Mesendoderm (in vitro differentiated cells): ENCODE measurements at regions not wholly inside any gene's neighbourhood (a gene's known extent, or its start where the extent isn't known, plus 50 kb on each side); places are given as distances from the start of the nearest gene placed in this dataset.

Source experiments
- DNase-seq: peaks from one replicate; pipeline ENCODE4 v3.0.0; 2013
- H2AK5ac ChIP-seq: 2 replicates; pipeline ENCODE4 v1.6.1; 2013; ENCODE audit warnings: low read length, inconsistent platforms
- H2BK120ac ChIP-seq: 2 replicates; pipeline ENCODE4 v1.6.1; 2013; ENCODE audit warnings: low read depth, mild to moderate bottlenecking, low read length, moderate library complexity, mixed read lengths
- H2BK15ac ChIP-seq: replicated peaks from 2 replicates; pipeline ENCODE4 v1.6.1; 2013; ENCODE audit warnings: low read depth, mild to moderate bottlenecking, moderate library complexity
- H2BK5ac ChIP-seq: 2 replicates; pipeline ENCODE4 v1.6.1; 2013; ENCODE audit warnings: low read length, inconsistent platforms
- H3K18ac ChIP-seq: 2 replicates; pipeline ENCODE4 v1.6.1; 2013; ENCODE audit warnings: mild to moderate bottlenecking, low read length, mixed read lengths
- H3K23ac ChIP-seq: one replicate; pipeline ENCODE4 v1.6.1; 2013; ENCODE audit warnings: low read length
- H3K27ac ChIP-seq: 2 replicates; pipeline ENCODE4 v1.5.1; 2013; ENCODE audit warnings: low read depth, mild to moderate bottlenecking, inconsistent platforms, low read length, moderate library complexity
- H3K27me3 ChIP-seq: 2 replicates; pipeline ENCODE4 v1.6.1; 2013; ENCODE audit warnings: low read length, control low read depth, mild to moderate bottlenecking, inconsistent platforms; ENCODE audit not compliant: insufficient read depth, poor library complexity
- H3K36me3 ChIP-seq: 2 replicates; pipeline ENCODE4 v1.6.1; 2013; ENCODE audit warnings: low read length, inconsistent platforms; ENCODE audit not compliant: control insufficient read depth, insufficient read depth
- H3K4ac ChIP-seq: one replicate; pipeline ENCODE4 v1.6.1; 2013; ENCODE audit warnings: low read depth, mild to moderate bottlenecking, low read length, moderate library complexity
- H3K4me1 ChIP-seq: 2 replicates; pipeline ENCODE4 v1.6.1; 2013; ENCODE audit warnings: low read depth, low read length, inconsistent platforms; ENCODE audit not compliant: control insufficient read depth
- H3K4me2 ChIP-seq: 2 replicates; pipeline ENCODE4 v1.6.1; 2013; ENCODE audit warnings: low read length
- H3K4me3 ChIP-seq: 2 replicates; pipeline ENCODE4 v1.5.1; 2013; ENCODE audit warnings: mild to moderate bottlenecking, low read length
- H3K56ac ChIP-seq: one replicate; pipeline ENCODE4 v1.6.1; 2013; ENCODE audit warnings: low read length
- H3K79me1 ChIP-seq: 2 replicates; pipeline ENCODE4 v1.6.1; 2013; ENCODE audit warnings: low read length, inconsistent platforms
- H3K79me2 ChIP-seq: 2 replicates; pipeline ENCODE4 v1.6.1; 2013; ENCODE audit warnings: mild to moderate bottlenecking, low read length; ENCODE audit not compliant: control insufficient read depth, insufficient read depth
- H3K9ac ChIP-seq: 2 replicates; pipeline ENCODE4 v1.6.1; 2013; ENCODE audit warnings: low read length, inconsistent platforms
- H4K5ac ChIP-seq: one replicate; pipeline ENCODE4 v1.6.1; 2013; ENCODE audit warnings: low read length
- H4K8ac ChIP-seq: one replicate; pipeline ENCODE4 v1.6.1; 2013; ENCODE audit warnings: low read depth, mild to moderate bottlenecking, control low read depth, low read length, moderate library complexity
- WGBS: extraction: QIAGEN DNeasy Blood & Tissue Kit; methylation state at CpG from one replicate; pipeline ENCODE4 v1.1.7; 2013; ENCODE audit warnings: low lambda C conversion rate, missing lambda C conversion rate; ENCODE audit not compliant: insufficient coverage; ENCODE audit errors: extremely low coverage; 5-methylcytosine and 5-hydroxymethylcytosine counted together

DNA sequence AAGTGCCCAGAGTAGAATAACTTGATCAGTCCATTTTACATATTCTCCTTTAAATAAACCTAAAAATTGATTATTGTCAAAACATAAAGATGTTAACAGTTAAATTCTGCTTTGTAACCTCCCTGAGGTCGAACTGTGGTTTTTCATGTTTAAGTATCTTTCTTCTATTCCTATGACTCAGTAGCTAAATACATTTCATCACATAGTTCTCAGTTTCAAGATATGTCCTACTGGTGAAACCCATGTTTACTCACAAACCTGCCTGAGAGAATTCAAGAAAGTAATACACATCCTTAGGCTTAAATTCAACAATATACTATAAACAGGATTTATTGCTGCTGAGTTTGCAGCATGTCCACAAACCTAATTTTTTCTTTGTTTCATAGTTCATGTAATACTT, 692.9 kb downstream of the ZPLD1 start:
- Histone ChIP-seq H3K4me2 (no peak overlapping the region), H2AK5ac (no peak overlapping the region), H3K36me3 (no peaks in the 10 kb centered on the region), H3K79me2 (no peaks in the 10 kb centered on the region), H4K5ac (no peak overlapping the region), H3K4ac (no peak overlapping the region), H2BK120ac (no peak overlapping the region), H3K4me3 (no peak overlapping the region), H3K4me1 (no peaks in the 10 kb centered on the region), H2BK15ac (no peak overlapping the region), H3K79me1 (no peaks in the 10 kb centered on the region), H3K23ac (no peak overlapping the region), H3K27me3 (no peaks in the 10 kb centered on the region), H4K8ac (no peak overlapping the region), H2BK5ac (no peak overlapping the region), H3K27ac (no peak overlapping the region), H3K9ac (no peak overlapping the region), H3K18ac (no peak overlapping the region), H3K56ac (no peak overlapping the region)
- no CpG with 5 or more reads among the region's 1 CpG for WGBS
- DNase-seq: no peak

DNA sequence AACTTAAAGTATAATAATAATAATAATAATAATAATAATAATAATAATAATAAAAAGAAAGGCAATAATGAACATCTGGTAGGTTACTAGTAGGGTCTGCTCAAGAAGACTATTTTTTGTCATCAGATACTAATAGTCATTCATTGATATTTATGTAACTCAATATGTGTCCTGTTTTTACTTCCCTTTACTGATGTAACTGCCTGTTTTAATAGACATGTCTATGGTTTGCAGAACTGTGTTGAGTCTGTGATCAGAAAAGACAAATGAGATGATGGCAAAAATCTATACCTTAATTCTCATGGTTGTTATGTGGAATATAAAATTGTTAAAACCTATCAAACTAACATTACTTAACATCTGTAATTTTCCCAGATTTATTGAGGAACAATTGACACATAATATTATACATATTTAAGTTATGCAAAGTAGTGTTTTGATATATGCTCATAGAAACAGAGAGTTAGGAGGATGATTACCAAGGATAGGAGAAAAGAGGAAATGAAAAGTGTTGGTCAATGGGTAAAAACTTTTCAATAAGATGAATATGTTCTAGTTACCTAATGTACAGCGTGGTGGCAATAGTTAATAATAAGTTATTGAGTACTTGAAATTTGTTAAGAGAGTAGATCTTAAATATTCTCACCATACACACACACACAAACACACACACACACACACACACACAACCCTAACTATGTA, 699.4 kb downstream of the ZPLD1 start:
- no peak overlapping the region for H3K18ac ChIP-seq
- H3K56ac ChIP-seq: no peak overlapping the region
- H3K4me2 ChIP-seq: no peak overlapping the region
- H3K9ac ChIP-seq: no peak overlapping the region
- no peaks in the 10 kb centered on the region for H3K27me3 ChIP-seq
- no peak overlapping the region for H3K23ac ChIP-seq
- no peaks in the 10 kb centered on the region for H3K4me1 ChIP-seq
- H3K36me3 ChIP-seq: no peaks in the 10 kb centered on the region
- H4K8ac ChIP-seq: no peak overlapping the region
- H2BK5ac ChIP-seq: no peak overlapping the region
- H3K27ac ChIP-seq: no peak overlapping the region
- H2AK5ac ChIP-seq: no peak overlapping the region
- no peak overlapping the region for H3K4ac ChIP-seq
- no CpG with 5 or more reads among the region's 1 CpG for WGBS
- no peak overlapping the region for H3K4me3 ChIP-seq
- no peaks in the 10 kb centered on the region for H3K79me2 ChIP-seq
- no peak overlapping the region for H2BK15ac ChIP-seq
- no peak overlapping the region for H4K5ac ChIP-seq
- no peaks in the 10 kb centered on the region for H3K79me1 ChIP-seq
- no peak overlapping the region for H2BK120ac ChIP-seq
- no peak for DNase-seq

- DNase-seq: no peak
Measured at GRCh38 chr3:103136621-103137020, 701.8 kb downstream of the ZPLD1 start.

DNA sequence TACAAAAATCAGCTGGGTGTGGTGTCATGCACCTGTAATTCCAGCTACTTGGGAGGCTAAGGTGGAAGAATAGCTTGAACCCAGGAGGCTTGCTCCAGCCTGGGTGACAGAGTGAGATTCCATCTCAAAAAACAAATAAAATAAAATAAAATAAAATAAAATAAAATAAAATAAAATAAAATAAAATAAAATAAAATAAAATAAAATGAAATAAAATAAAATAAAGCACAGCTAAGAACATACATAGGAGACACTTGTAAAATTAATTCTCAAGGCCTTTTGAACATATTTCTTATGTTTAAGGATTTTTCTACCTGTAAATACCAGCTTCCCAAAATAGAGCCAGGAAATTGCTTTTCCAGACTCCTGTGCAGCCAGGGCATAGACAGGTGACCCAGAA, 703.0 kb downstream of the ZPLD1 start:
- Histone ChIP-seq H3K27ac (no peak overlapping the region), H3K4me3 (no peak overlapping the region), H3K79me1 (no peaks in the 10 kb centered on the region), H2BK120ac (no peak overlapping the region), H2BK5ac (no peak overlapping the region), H3K27me3 (no peaks in the 10 kb centered on the region), H3K4ac (no peak overlapping the region), H2BK15ac (no peak overlapping the region), H2AK5ac (no peak overlapping the region), H3K79me2 (no peaks in the 10 kb centered on the region), H3K23ac (no peak overlapping the region), H3K56ac (no peak overlapping the region), H3K36me3 (no peaks in the 10 kb centered on the region), H3K9ac (no peak overlapping the region), H3K4me2 (no peak overlapping the region), H3K18ac (no peak overlapping the region), H4K8ac (no peak overlapping the region), H3K4me1 (no peaks in the 10 kb centered on the region), H4K5ac (no peak overlapping the region)
- no peak for DNase-seq

More at GRCh38 chr3:103136621-103137020, 701.8 kb downstream of the ZPLD1 start:
- no peak overlapping the region for H3K18ac ChIP-seq
- no peak overlapping the region for H3K27ac ChIP-seq
- H3K79me2 ChIP-seq: no peaks in the 10 kb centered on the region
- no peak overlapping the region for H3K9ac ChIP-seq
- H3K4me2 ChIP-seq: no peak overlapping the region
- H2BK15ac ChIP-seq: no peak overlapping the region
- no peaks in the 10 kb centered on the region for H3K79me1 ChIP-seq
- no peak overlapping the region for H2AK5ac ChIP-seq
- no peaks in the 10 kb centered on the region for H3K27me3 ChIP-seq
- H3K56ac ChIP-seq: no peak overlapping the region
- no peak overlapping the region for H3K4ac ChIP-seq
- H3K36me3 ChIP-seq: no peaks in the 10 kb centered on the region
- H3K4me1 ChIP-seq: no peaks in the 10 kb centered on the region
- H4K5ac ChIP-seq: no peak overlapping the region
- no peak overlapping the region for H3K23ac ChIP-seq
- H3K4me3 ChIP-seq: no peak overlapping the region
- H2BK5ac ChIP-seq: no peak overlapping the region
- no peak overlapping the region for H2BK120ac ChIP-seq
- H4K8ac ChIP-seq: no peak overlapping the region

- no CpG with 5 or more reads among the region's 1 CpG for WGBS
- H3K79me1 ChIP-seq: no peaks in the 10 kb centered on the region
- no peak overlapping the region for H3K18ac ChIP-seq
Measured at GRCh38 chr3:103158183-103158582, 723.4 kb downstream of the ZPLD1 start.

DNA sequence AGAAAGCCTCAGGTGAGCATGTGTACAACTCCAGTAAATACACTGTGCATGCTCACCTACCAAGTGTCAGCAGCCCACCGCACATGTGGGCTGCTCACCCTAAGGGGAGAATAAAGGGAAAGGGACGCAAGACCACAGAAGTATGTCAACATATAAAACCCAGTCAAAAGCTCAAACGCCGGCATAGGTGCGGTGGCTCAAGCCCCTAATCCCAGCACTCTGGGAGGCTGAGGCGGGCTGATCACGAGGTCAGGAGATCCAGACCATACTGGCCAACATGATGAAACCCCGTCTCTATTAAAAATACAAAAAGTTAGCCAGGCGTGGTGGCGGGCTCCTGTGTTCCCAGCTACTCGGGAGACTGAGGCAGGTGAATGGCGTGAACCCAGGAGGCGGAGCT, 732.1 kb downstream of the ZPLD1 start:
- WGBS: no CpG with 5 or more reads among the region's 13 CpGs
- Histone ChIP-seq H3K4me2 (no peak overlapping the region), H3K56ac (no peak overlapping the region), H3K4me1 (no peaks in the 10 kb centered on the region), H3K79me2 (no peaks in the 10 kb centered on the region), H2BK15ac (no peak overlapping the region), H3K23ac (no peak overlapping the region), H3K4me3 (no peak overlapping the region), H4K8ac (no peak overlapping the region), H3K27me3 (no peaks in the 10 kb centered on the region), H2BK5ac (no peak overlapping the region), H3K18ac (no peak overlapping the region), H3K36me3 (no peaks in the 10 kb centered on the region), H4K5ac (no peak overlapping the region), H3K4ac (no peak overlapping the region), H3K27ac (no peak overlapping the region), H3K9ac (no peak overlapping the region), H3K79me1 (no peaks in the 10 kb centered on the region), H2AK5ac (no peak overlapping the region), H2BK120ac (no peak overlapping the region)
- DNase-seq: no peak

More at GRCh38 chr3:103158183-103158582, 723.4 kb downstream of the ZPLD1 start:
- no peaks in the 10 kb centered on the region for H3K4me1 ChIP-seq
- H3K4ac ChIP-seq: no peak overlapping the region
- no peak overlapping the region for H2BK120ac ChIP-seq
- H2BK15ac ChIP-seq: no peak overlapping the region
- no peak overlapping the region for H3K9ac ChIP-seq
- H2BK5ac ChIP-seq: no peak overlapping the region
- H3K56ac ChIP-seq: no peak overlapping the region
- no peaks in the 10 kb centered on the region for H3K79me2 ChIP-seq
- peak; percentile 30 for DNase-seq
- no peaks in the 10 kb centered on the region for H3K36me3 ChIP-seq
- H4K5ac ChIP-seq: no peak overlapping the region
- no peak overlapping the region for H2AK5ac ChIP-seq
- H3K27ac ChIP-seq: no peak overlapping the region
- H3K4me2 ChIP-seq: no peak overlapping the region
- no peak overlapping the region for H3K4me3 ChIP-seq
- no peak overlapping the region for H3K23ac ChIP-seq
- no peak overlapping the region for H4K8ac ChIP-seq
- H3K27me3 ChIP-seq: no peaks in the 10 kb centered on the region
